GM23338 (cell line): ENCODE measurements at regions not wholly inside any gene's neighbourhood (a gene's known extent, or its start where the extent isn't known, plus 50 kb on each side); places are given as distances from the start of the nearest gene placed in this dataset.

Experiments
- ATAC-seq: fragments of 200-7000 bp; cut with Tn5 transposase; 3 replicates; pipeline ENCODE4 v1.9.1; 2020
- DNase-seq: peaks from one replicate; pipeline ENCODE4 v3.0.0-alpha.2; 2015; ENCODE audit warnings: low spot score
- H2AFZ ChIP-seq: fragments of 200-600 bp; sonication (generic); 2 replicates; pipeline ENCODE4 v1.8.0; 2016; ENCODE audit warnings: antibody characterized with exemption, mild to moderate bottlenecking, moderate library complexity
- H3F3A ChIP-seq: fragments of 200-600 bp; sonication (generic); replicated peaks from 2 replicates; pipeline ENCODE4 v1.8.0; 2017; ENCODE audit warnings: antibody characterized with exemption, mixed run types, low read depth
- H3K27ac ChIP-seq: fragments of 200-600 bp; sonication (generic); 2 replicates; pipeline ENCODE4 v1.6.1; 2016; ENCODE audit warnings: low read depth
- H3K27me3 ChIP-seq: fragments of 200-600 bp; sonication (generic); 2 replicates; pipeline ENCODE4 v1.8.0; 2016; ENCODE audit warnings: mild to moderate bottlenecking, mixed run types, moderate library complexity; ENCODE audit not compliant: insufficient read depth
- H3K36me3 ChIP-seq: fragments of 200-600 bp; sonication (generic); 2 replicates; pipeline ENCODE4 v1.8.0; 2016; ENCODE audit warnings: mild to moderate bottlenecking; ENCODE audit not compliant: insufficient read depth
- H3K4me1 ChIP-seq: fragments of 200-600 bp; sonication (generic); 2 replicates; pipeline ENCODE4 v1.8.0; 2016; ENCODE audit warnings: mild to moderate bottlenecking, moderate library complexity; ENCODE audit not compliant: insufficient read depth
- H3K4me2 ChIP-seq: fragments of 200-600 bp; sonication (generic); 2 replicates; pipeline ENCODE4 v1.7.1; 2017; ENCODE audit warnings: mixed run types
- H3K4me3 ChIP-seq: fragments of 200-600 bp; sonication (generic); 2 replicates; pipeline ENCODE4 v1.6.1; 2016; ENCODE audit warnings: mixed run types
- H3K79me2 ChIP-seq: fragments of 200-600 bp; sonication (generic); replicated peaks from 2 replicates; pipeline ENCODE4 v1.8.0; 2017; ENCODE audit warnings: mild to moderate bottlenecking; ENCODE audit not compliant: insufficient read depth
- H3K9me2 ChIP-seq: fragments of 200-600 bp; sonication (generic); 2 replicates; pipeline ENCODE4 v1.8.0; 2017; ENCODE audit not compliant: insufficient read depth
- H4K20me1 ChIP-seq: fragments of 200-600 bp; sonication (generic); replicated peaks from 2 replicates; pipeline ENCODE4 v1.8.0; 2017; ENCODE audit warnings: mild to moderate bottlenecking; ENCODE audit not compliant: insufficient read depth
- H3K27ac Mint-ChIP-seq: 2 replicates; pipeline ENCODE4 v1.8.0; 2020; ENCODE audit warnings: inconsistent platforms, mild to moderate bottlenecking, moderate library complexity, mixed read lengths
- H3K27me3 Mint-ChIP-seq: 3 replicates; pipeline ENCODE4 v1.8.0; 2022; ENCODE audit warnings: low read depth, mild to moderate bottlenecking, moderate library complexity, mixed read lengths, inconsistent platforms; ENCODE audit not compliant: insufficient read depth, poor library complexity
- H3K36me3 Mint-ChIP-seq: 3 replicates; pipeline ENCODE4 v1.8.0; 2021; ENCODE audit warnings: low read depth, mild to moderate bottlenecking, inconsistent platforms, moderate library complexity, mixed read lengths
- H3K4me1 Mint-ChIP-seq: 3 replicates; pipeline ENCODE4 v1.8.0; 2020; ENCODE audit warnings: mild to moderate bottlenecking, inconsistent platforms, mixed read lengths
- H3K4me3 Mint-ChIP-seq: 3 replicates; pipeline ENCODE4 v1.8.0; 2021; ENCODE audit warnings: moderate library complexity, mild to moderate bottlenecking, inconsistent platforms, mixed read lengths
- H3K9me3 Mint-ChIP-seq: 3 replicates; pipeline ENCODE4 v1.8.0; 2020; ENCODE audit warnings: moderate library complexity, mild to moderate bottlenecking, inconsistent platforms, mixed read lengths
- CREB1 ChIP-seq: fragments of 250-450 bp; sonication (Bioruptor Pico); IDR thresholded peaks from 2 replicates; pipeline ENCODE4 v1.5.0; 2020; ENCODE audit warnings: low read depth, mild to moderate bottlenecking, moderate library complexity
- CTCF ChIP-seq, 2 experiments: fragments of 200-600 bp in 1 of 2; sonication (generic) in 1 of 2; conservative IDR thresholded peaks; 2 replicates each; pipeline versions ENCODE4 v1.5.1 to v1.6.1; 2016 to 2017; ENCODE audit warnings: antibody characterized with exemption in 2 of 2, low read depth in 2 of 2, mild to moderate bottlenecking in 2 of 2, moderate library complexity in 1 of 2
- ETS1 ChIP-seq: IDR thresholded peaks from 2 replicates; pipeline ENCODE4 v1.6.1; 2016; ENCODE audit warnings: antibody characterized with exemption
- EZH2 ChIP-seq: fragments of 200-600 bp; sonication (generic); IDR thresholded peaks from one replicate; pipeline ENCODE4 v1.8.0; 2017; ENCODE audit warnings: antibody characterized with exemption, mild to moderate bottlenecking, low read depth; ENCODE audit not compliant: unreplicated experiment
- EZH2phosphoT487 ChIP-seq: fragments of 200-600 bp; sonication (generic); IDR thresholded peaks from one replicate; pipeline ENCODE4 v1.8.1; 2018; ENCODE audit warnings: antibody characterized with exemption; ENCODE audit not compliant: unreplicated experiment
- JUNB ChIP-seq: IDR thresholded peaks from one replicate; pipeline ENCODE4 v1.6.1; 2016; ENCODE audit warnings: antibody characterized with exemption; ENCODE audit not compliant: unreplicated experiment
- NANOG ChIP-seq: IDR thresholded peaks from 2 replicates; pipeline ENCODE4 v1.6.1; 2016; ENCODE audit warnings: antibody characterized with exemption, borderline replicate concordance
- POLR2AphosphoS5 ChIP-seq: IDR thresholded peaks from 2 replicates; pipeline ENCODE4 v1.6.1; 2016; ENCODE audit warnings: antibody characterized with exemption, low read depth
- REST ChIP-seq: IDR thresholded peaks from one replicate; pipeline ENCODE4 v1.6.1; 2018; ENCODE audit warnings: antibody characterized with exemption; ENCODE audit not compliant: unreplicated experiment
- STAT1 ChIP-seq: IDR thresholded peaks from one replicate; pipeline ENCODE4 v1.6.1; 2016; ENCODE audit warnings: antibody characterized with exemption; ENCODE audit not compliant: unreplicated experiment
- ZNF114 ChIP-seq: fragments of 250-450 bp; sonication (Bioruptor Pico); IDR thresholded peaks from 2 replicates; pipeline ENCODE4 v1.5.0; 2020; ENCODE audit warnings: mild to moderate bottlenecking, moderate library complexity
- ZNF331 ChIP-seq: fragments of 250-450 bp; sonication (Bioruptor Pico); IDR thresholded peaks from 2 replicates; pipeline ENCODE4 v1.5.0; 2020; ENCODE audit warnings: low read depth, mild to moderate bottlenecking, moderate library complexity

- Mint-ChIP-seq H3K4me3 (no peak overlapping the region), H3K9me3 (no peaks in the 10 kb centered on the region), H3K4me1 (peaks cover 6% of the 10 kb centered on the region; the same call in 2 of the 3 replicates), H3K27me3 (peaks cover 1% of the 10 kb centered on the region), H3K36me3 (no peaks in the 10 kb centered on the region), H3K27ac (no peak overlapping the region)
- H3K79me2 ChIP-seq = no peaks in the 10 kb centered on the region
- no peak overlapping the region for H3K4me3 ChIP-seq
- ATAC-seq (no peak), DNase-seq (no peak)
- H4K20me1 ChIP-seq = no peaks in the 10 kb centered on the region
- no peak overlapping the region for H2AFZ ChIP-seq
- H3K36me3 ChIP-seq = no peaks in the 10 kb centered on the region
- TF ChIP-seq POLR2AphosphoS5 (no peak), NANOG (no peak), STAT1 (no peak), REST (no peak), CREB1 (CRISPR knock-in tag) (no peak), JUNB (no peak), CTCF (conservative IDR thresholded peaks at IDR 0.05; ENCODE audit: low read depth in 2 of 2) (no peak), ZNF331 (no peak), EZH2phosphoT487 (no peak), EZH2 (no peak), ZNF114 (CRISPR knock-in tag) (no peak), ETS1 (no peak)
- H3K4me2 ChIP-seq = no peak overlapping the region
- H3F3A ChIP-seq = no peaks in the 10 kb centered on the region
- H3K9me2 ChIP-seq = no peaks in the 10 kb centered on the region
- no peaks in the 10 kb centered on the region for H3K27me3 ChIP-seq
- no peak overlapping the region for H3K27ac ChIP-seq
- no peaks in the 10 kb centered on the region for H3K4me1 ChIP-seq
Observed at GRCh38 chr9:99464568-99464967, 242.5 kb downstream of the SEC61B start.
